ENCODE measurements at regions not wholly inside any gene's neighbourhood (a gene's known extent, or its start where the extent isn't known, plus 50 kb on each side); places are given as distances from the start of the nearest gene placed in this dataset.

- Histone ChIP-seq H3K79me1 (ENCODE audit: low read depth in 1 of 2, low read length in 2 of 2) (no peaks in the 10 kb centered on the region), H2AFZ (replicated peaks; ENCODE audit: low read length, poor library complexity) (no peak overlapping the region), H4K8ac (ENCODE audit: low read depth in 2 of 2, low read length in 2 of 2) (no peak overlapping the region), H3K23ac (ENCODE audit: low read depth, low read length) (no peak overlapping the region), H4K20me1 (ENCODE audit: insufficient read depth, low read length) (peaks cover 6% of the 10 kb centered on the region; the same call in 1 of the 2 replicates), H3K27ac (ENCODE audit: insufficient read depth, low read length) (no peak overlapping the region), H3K56ac (ENCODE audit: extremely low read depth, insufficient read depth, low read length) (no peak overlapping the region), H4K5ac (ENCODE audit: low read depth, low read length) (no peak overlapping the region), H2AK9ac (replicated peaks; ENCODE audit: low read depth, low read length, poor library complexity) (no peak overlapping the region), H3K4ac (ENCODE audit: low read depth, low read length) (no peak overlapping the region), H3K4me1 (ENCODE audit: control insufficient read depth, insufficient read depth, low read length) (peaks cover 2% of the 10 kb centered on the region; the same call in 1 of the 2 replicates), H4K91ac (ENCODE audit: insufficient read depth, low read depth, low read length) (no peak overlapping the region), H2BK15ac (ENCODE audit: low read depth, low read length) (no peak overlapping the region), H3K4me3 (ENCODE audit: insufficient read depth, low read depth, low read length) (no peak overlapping the region), H2BK5ac (ENCODE audit: low read depth, low read length, poor library complexity, severe bottlenecking) (no peak overlapping the region), H2BK20ac (ENCODE audit: low read depth, low read length) (no peak overlapping the region), H3K9me3 (ENCODE audit: control insufficient read depth, insufficient read depth, low read length) (no peaks in the 10 kb centered on the region), H3K14ac (replicated peaks; ENCODE audit: low read depth, low read length) (no peak overlapping the region), H3K18ac (ENCODE audit: low read depth, low read length) (no peak overlapping the region), H3K4me2 (ENCODE audit: low read depth, low read length) (no peak overlapping the region), H3K9me1 (ENCODE audit: insufficient read depth, low read length) (no peaks in the 10 kb centered on the region), H3K27me3 (ENCODE audit: control insufficient read depth, insufficient read depth, low read length) (no peaks in the 10 kb centered on the region), H3K36me3 (ENCODE audit: control insufficient read depth, insufficient read depth, low read length) (peaks cover 1% of the 10 kb centered on the region), H2BK120ac (ENCODE audit: low read depth, low read length) (no peak overlapping the region), H3K9ac (ENCODE audit: low read depth, low read length) (no peak overlapping the region), H2AK5ac (ENCODE audit: low read depth, low read length) (no peak overlapping the region)
- POLR2A ChIA-PET (ENCODE audit: unreplicated experiment), result no interaction called here
- no TSS peak for BruUV-seq (replicated peaks)
- CTCF ChIA-PET, result no interaction called here
- TF ChIP-seq POLR2A (IDR thresholded peaks at IDR 0.05; ENCODE audit: low read depth, low read length) (no peak), CTCF (conservative IDR thresholded peaks at IDR 0.05; ENCODE audit: low read depth, low read length) (no peak), NFE2L2 (IDR thresholded peaks at IDR 0.05; ENCODE audit: low read depth, low read length) (no peak), MXI1 (IDR thresholded peaks at IDR 0.05; ENCODE audit: borderline replicate concordance, low read depth, low read length) (no peak), RCOR1 (IDR thresholded peaks at IDR 0.05; ENCODE audit: insufficient replicate concordance, low read length) (no peak), BHLHE40 (IDR thresholded peaks at IDR 0.05; ENCODE audit: low read depth, low read length) (no peak), RFX5 (IDR thresholded peaks at IDR 0.05; ENCODE audit: low read depth, low read length) (no peak), MAZ (IDR thresholded peaks at IDR 0.05; ENCODE audit: borderline replicate concordance, low read depth, low read length) (no peak), ELK1 (IDR thresholded peaks at IDR 0.05; ENCODE audit: borderline replicate concordance, low read depth, low read length) (no peak), RAD21 (IDR thresholded peaks at IDR 0.05; ENCODE audit: low read length) (no peak), CHD1 (IDR thresholded peaks at IDR 0.05; ENCODE audit: low read depth, low read length) (no peak), FOS (IDR thresholded peaks at IDR 0.05; ENCODE audit: low read depth, low read length) (no peak), USF2 (IDR thresholded peaks at IDR 0.05; ENCODE audit: low read depth, low read length) (no peak), CEBPB (IDR thresholded peaks at IDR 0.05; ENCODE audit: low read depth, low read length) (no peak), MAFK (IDR thresholded peaks at IDR 0.05; ENCODE audit: low read depth, low read length) (no peak), SMC3 (IDR thresholded peaks at IDR 0.05; ENCODE audit: low read depth, low read length) (no peak)
- DNase-seq, result no peak
- dilution Hi-C loops (cut with HindIII; ENCODE audit: low sequenced_read_pairs, unreplicated experiment) (no loop called here), in situ Hi-C loops (cut with MboI; ENCODE audit: low sequenced_read_pairs) (loop anchor here (5.0 kb wide), 1 partner anchor 198 kb away; no protein-coding TSS in a partner anchor), intact Hi-C loops (cut with micrococcal nuclease) (loop anchor here (5.0 kb wide), 1 partner anchor 373 kb away; no protein-coding TSS in a partner anchor)
- no CpG with 5 or more reads among the region's 4 CpGs for WGBS, 2 experiments (ENCODE audit: extremely low coverage in 2 of 2, insufficient read length in 1 of 2)
- ATAC-seq (ENCODE audit: low read depth), result no peak
Observed at GRCh38 chr7:35909870-35910357, 109.1 kb downstream of the SEPTIN7 start.
